ENCODE measurements at regions not wholly inside any gene's neighbourhood (a gene's known extent, or its start where the extent isn't known, plus 50 kb on each side); places are given as distances from the start of the nearest gene placed in this dataset.

DNA sequence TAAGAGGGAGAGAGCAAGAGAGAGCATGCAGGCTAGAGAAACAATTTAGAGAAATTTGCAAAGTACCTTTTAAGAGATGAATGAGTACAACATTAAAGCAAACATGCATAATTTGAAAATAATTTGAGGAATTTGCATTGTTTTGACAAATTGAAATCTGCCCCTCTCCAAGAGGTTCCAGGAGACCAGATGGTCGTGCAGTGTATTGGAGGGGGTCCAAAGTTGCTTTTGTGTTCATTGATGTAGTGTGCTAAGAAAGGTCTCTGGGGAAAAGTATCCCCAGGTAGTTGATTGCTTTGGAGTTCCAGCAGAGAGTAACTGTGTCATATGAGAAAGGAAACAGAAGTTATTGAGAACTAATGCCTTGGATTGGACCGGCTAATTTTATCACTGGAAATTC, 635.0 kb upstream of the TENM3 start:
- ChIA-PET CTCF (no interaction called here), POLR2A (no interaction called here)
- Mint-ChIP-seq H3K4me1 (no peaks in the 10 kb centered on the region), H3K27ac (no peak overlapping the region), H3K36me3 (no peaks in the 10 kb centered on the region), H3K9me3 (peaks cover 2 to 8% (median 5%) of the 10 kb centered on the region in 5 donors), H3K4me3 (no peak overlapping the region), H3K27me3 (no peaks in the 10 kb centered on the region)
- Histone ChIP-seq H3K27ac (ENCODE audit: low read depth, low read length) (no peak overlapping the region), H3K4me1 (ENCODE audit: insufficient read depth, low read length) (no peaks in the 10 kb centered on the region), H3K36me3 (ENCODE audit: insufficient read depth, low read length) (no peaks in the 10 kb centered on the region), H3K9me3 (ENCODE audit: low read length) (no peaks in the 10 kb centered on the region), H3K4me3 (ENCODE audit: low read length) (no peak overlapping the region), H3K27me3 (ENCODE audit: insufficient read depth, low read length, poor library complexity, severe bottlenecking) (no peaks in the 10 kb centered on the region)
- no peak for DNase-seq

DNA sequence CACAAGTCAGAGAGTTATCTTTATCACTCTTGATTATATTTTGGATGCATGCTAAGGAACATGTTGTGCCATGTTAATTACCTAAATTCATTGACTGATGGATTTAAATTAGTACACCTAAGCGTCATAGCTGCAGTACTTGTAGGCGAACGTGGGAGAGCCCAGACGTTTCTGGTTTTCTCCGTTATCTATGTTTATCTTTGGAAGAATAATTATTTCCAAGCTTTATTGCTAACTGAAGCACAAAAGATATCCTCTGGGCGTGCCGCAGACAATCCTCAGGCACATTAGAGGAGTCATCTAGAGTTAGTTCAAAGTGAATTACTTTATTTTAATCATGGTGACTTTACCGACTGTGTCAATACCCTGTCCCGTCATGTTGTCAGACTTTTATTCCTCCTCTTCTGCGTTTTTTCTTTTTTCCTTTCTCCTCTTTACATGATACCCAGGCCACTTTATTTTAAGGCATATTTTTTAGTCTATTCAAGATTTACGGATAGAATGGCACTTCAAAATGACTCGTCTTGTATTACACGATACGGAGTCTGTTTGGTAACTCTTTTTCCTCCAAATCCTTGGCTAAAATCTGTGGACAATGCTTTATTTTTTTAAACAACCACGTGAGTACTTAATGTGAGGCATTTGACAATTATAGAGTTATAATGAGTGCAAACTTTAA, 632.0 kb upstream of the TENM3 start:
- H3K27ac ChIP-seq (ENCODE audit: low read depth, low read length), result no peak overlapping the region
- no peaks in the 10 kb centered on the region for H3K36me3 ChIP-seq (ENCODE audit: insufficient read depth, low read length)
- no peak overlapping the region for H3K27ac Mint-ChIP-seq
- DNase-seq, result no peak
- no peak overlapping the region for H3K4me3 ChIP-seq (ENCODE audit: low read length)
- no peaks in the 10 kb centered on the region for H3K27me3 Mint-ChIP-seq
- no peaks in the 10 kb centered on the region for H3K27me3 ChIP-seq (ENCODE audit: insufficient read depth, low read length, poor library complexity, severe bottlenecking)
- ChIA-PET POLR2A (no interaction called here), CTCF (no interaction called here)
- H3K36me3 Mint-ChIP-seq, result no peaks in the 10 kb centered on the region
- H3K4me1 Mint-ChIP-seq, result no peaks in the 10 kb centered on the region
- H3K4me1 ChIP-seq (ENCODE audit: insufficient read depth, low read length), result no peaks in the 10 kb centered on the region
- peaks cover 2 to 5% (median 3%) of the 10 kb centered on the region in 5 donors for H3K9me3 Mint-ChIP-seq
- no peaks in the 10 kb centered on the region for H3K9me3 ChIP-seq (ENCODE audit: low read length)
- H3K4me3 Mint-ChIP-seq, result no peak overlapping the region

- H3K4me3 ChIP-seq (ENCODE audit: low read length), result no peak overlapping the region
- no peaks in the 10 kb centered on the region for H3K27me3 Mint-ChIP-seq
- H3K4me1 Mint-ChIP-seq, result no peaks in the 10 kb centered on the region
- H3K36me3 Mint-ChIP-seq, result no peaks in the 10 kb centered on the region
- no peak overlapping the region for H3K27ac Mint-ChIP-seq
- ChIA-PET CTCF (no interaction called here), POLR2A (no interaction called here)
- no peak for DNase-seq
- no peaks in the 10 kb centered on the region for H3K9me3 ChIP-seq (ENCODE audit: low read length)
- no peak overlapping the region for H3K4me3 Mint-ChIP-seq
- no peaks in the 10 kb centered on the region for H3K36me3 ChIP-seq (ENCODE audit: insufficient read depth, low read length)
- H3K27ac ChIP-seq (ENCODE audit: low read depth, low read length), result no peak overlapping the region
- no peaks in the 10 kb centered on the region for H3K4me1 ChIP-seq (ENCODE audit: insufficient read depth, low read length)
- no peaks in the 10 kb centered on the region for H3K27me3 ChIP-seq (ENCODE audit: insufficient read depth, low read length, poor library complexity, severe bottlenecking)
- H3K9me3 Mint-ChIP-seq, result peaks cover 0 to 7% (median 2%) of the 10 kb centered on the region in 5 donors
Observed at GRCh38 chr4:181611946-181612600, 631.1 kb upstream of the TENM3 start.

DNA sequence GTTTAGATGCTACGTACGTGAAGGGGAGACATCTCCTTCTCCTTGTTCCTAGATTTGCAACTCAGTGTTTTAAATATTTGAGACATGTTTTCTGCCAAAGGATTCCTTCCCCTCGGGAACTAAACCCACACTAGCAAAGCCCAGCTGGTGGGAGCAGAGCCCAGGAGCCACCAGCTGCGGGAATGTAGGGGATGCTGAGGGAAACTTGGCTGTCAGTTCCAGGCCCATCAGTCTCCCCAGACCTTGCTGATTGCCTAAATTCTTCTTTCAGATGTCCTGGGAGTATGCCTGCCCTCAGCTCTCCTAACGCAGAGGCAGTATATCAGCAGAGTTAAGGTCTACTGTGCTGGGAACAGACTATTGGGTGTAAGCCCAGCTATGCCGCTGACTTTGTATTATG, 630.0 kb upstream of the TENM3 start:
- Mint-ChIP-seq H3K4me3 (no peak overlapping the region), H3K9me3 (peaks cover 0 to 4% (median 2%) of the 10 kb centered on the region in 5 donors), H3K27me3 (no peaks in the 10 kb centered on the region), H3K36me3 (no peaks in the 10 kb centered on the region), H3K27ac (no peak overlapping the region), H3K4me1 (no peaks in the 10 kb centered on the region)
- DNase-seq, result no peak
- Histone ChIP-seq H3K4me1 (ENCODE audit: insufficient read depth, low read length) (no peaks in the 10 kb centered on the region), H3K27ac (ENCODE audit: low read depth, low read length) (no peak overlapping the region), H3K9me3 (ENCODE audit: low read length) (no peaks in the 10 kb centered on the region), H3K4me3 (ENCODE audit: low read length) (no peak overlapping the region), H3K27me3 (ENCODE audit: insufficient read depth, low read length, poor library complexity, severe bottlenecking) (no peaks in the 10 kb centered on the region), H3K36me3 (ENCODE audit: insufficient read depth, low read length) (no peaks in the 10 kb centered on the region)
- ChIA-PET CTCF (no interaction called here), POLR2A (no interaction called here)

- ChIA-PET CTCF (no interaction called here), POLR2A (no interaction called here)
- Mint-ChIP-seq H3K27ac (no peak overlapping the region), H3K36me3 (no peaks in the 10 kb centered on the region), H3K27me3 (no peaks in the 10 kb centered on the region), H3K4me1 (no peaks in the 10 kb centered on the region), H3K9me3 (peaks cover 0 to 4% (median 2%) of the 10 kb centered on the region in 5 donors), H3K4me3 (no peak overlapping the region)
- no peak overlapping the region for H3K4me3 ChIP-seq (ENCODE audit: low read length)
- no peaks in the 10 kb centered on the region for H3K27me3 ChIP-seq (ENCODE audit: insufficient read depth, low read length, poor library complexity, severe bottlenecking)
- no peaks in the 10 kb centered on the region for H3K9me3 ChIP-seq (ENCODE audit: low read length)
- no peaks in the 10 kb centered on the region for H3K36me3 ChIP-seq (ENCODE audit: insufficient read depth, low read length)
- H3K27ac ChIP-seq (ENCODE audit: low read depth, low read length), result no peak overlapping the region
- no peak for DNase-seq
- no peaks in the 10 kb centered on the region for H3K4me1 ChIP-seq (ENCODE audit: insufficient read depth, low read length)
Observed at GRCh38 chr4:181618038-181618618, 625.1 kb upstream of the TENM3 start.

DNA sequence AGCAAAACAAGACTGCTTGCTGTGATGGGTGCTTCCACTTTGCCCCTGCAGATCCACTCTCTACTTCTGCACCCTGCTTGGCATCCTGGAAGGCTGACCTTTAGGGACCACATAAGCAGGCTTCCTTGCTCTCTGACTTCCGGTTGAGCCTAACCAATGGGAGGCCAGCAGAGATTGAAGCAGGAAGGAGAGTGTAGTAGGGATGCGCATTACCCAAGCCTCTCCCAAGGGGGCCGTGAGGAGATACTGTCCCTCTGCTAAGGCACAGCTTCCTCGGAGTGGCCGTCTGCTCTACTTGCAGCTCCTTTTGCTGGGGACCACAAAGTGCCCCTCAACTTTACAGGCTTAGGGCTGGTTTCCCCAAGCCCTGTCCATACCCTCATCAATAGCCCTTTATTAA, 624.3 kb upstream of the TENM3 start:
- no peaks in the 10 kb centered on the region for H3K27me3 Mint-ChIP-seq
- H3K4me1 Mint-ChIP-seq, result no peaks in the 10 kb centered on the region
- peaks cover 0 to 4% (median 2%) of the 10 kb centered on the region in 5 donors for H3K9me3 Mint-ChIP-seq
- no peak overlapping the region for H3K27ac ChIP-seq (ENCODE audit: low read depth, low read length)
- H3K9me3 ChIP-seq (ENCODE audit: low read length), result no peaks in the 10 kb centered on the region
- H3K36me3 ChIP-seq (ENCODE audit: insufficient read depth, low read length), result no peaks in the 10 kb centered on the region
- no peak for DNase-seq
- H3K4me3 Mint-ChIP-seq, result no peak overlapping the region
- no peak overlapping the region for H3K27ac Mint-ChIP-seq
- H3K4me1 ChIP-seq (ENCODE audit: insufficient read depth, low read length), result no peaks in the 10 kb centered on the region
- H3K36me3 Mint-ChIP-seq, result no peaks in the 10 kb centered on the region
- CTCF ChIA-PET, result no interaction called here
- no peaks in the 10 kb centered on the region for H3K27me3 ChIP-seq (ENCODE audit: insufficient read depth, low read length, poor library complexity, severe bottlenecking)
- POLR2A ChIA-PET, result no interaction called here
- no peak overlapping the region for H3K4me3 ChIP-seq (ENCODE audit: low read length)

DNA sequence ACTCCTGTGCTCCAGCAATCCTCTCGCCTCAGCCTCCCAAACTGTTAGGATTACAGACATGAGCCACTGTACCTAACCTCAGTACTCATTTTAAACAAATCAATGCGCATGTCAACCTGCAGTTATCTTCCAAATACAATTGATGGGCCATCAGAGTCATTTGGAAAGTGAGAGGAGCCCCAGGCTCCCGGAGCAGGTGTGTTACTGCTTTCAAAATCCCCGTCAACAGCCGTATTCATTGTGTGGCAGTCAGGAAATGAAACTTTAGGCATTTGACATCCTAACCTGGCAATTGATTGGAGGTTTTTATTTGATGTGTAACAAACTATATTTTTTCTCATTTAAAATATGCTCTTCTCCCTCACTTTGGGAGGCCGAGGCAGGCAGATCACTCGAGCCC, 623.6 kb upstream of the TENM3 start:
- no peaks in the 10 kb centered on the region for H3K36me3 Mint-ChIP-seq

DNA sequence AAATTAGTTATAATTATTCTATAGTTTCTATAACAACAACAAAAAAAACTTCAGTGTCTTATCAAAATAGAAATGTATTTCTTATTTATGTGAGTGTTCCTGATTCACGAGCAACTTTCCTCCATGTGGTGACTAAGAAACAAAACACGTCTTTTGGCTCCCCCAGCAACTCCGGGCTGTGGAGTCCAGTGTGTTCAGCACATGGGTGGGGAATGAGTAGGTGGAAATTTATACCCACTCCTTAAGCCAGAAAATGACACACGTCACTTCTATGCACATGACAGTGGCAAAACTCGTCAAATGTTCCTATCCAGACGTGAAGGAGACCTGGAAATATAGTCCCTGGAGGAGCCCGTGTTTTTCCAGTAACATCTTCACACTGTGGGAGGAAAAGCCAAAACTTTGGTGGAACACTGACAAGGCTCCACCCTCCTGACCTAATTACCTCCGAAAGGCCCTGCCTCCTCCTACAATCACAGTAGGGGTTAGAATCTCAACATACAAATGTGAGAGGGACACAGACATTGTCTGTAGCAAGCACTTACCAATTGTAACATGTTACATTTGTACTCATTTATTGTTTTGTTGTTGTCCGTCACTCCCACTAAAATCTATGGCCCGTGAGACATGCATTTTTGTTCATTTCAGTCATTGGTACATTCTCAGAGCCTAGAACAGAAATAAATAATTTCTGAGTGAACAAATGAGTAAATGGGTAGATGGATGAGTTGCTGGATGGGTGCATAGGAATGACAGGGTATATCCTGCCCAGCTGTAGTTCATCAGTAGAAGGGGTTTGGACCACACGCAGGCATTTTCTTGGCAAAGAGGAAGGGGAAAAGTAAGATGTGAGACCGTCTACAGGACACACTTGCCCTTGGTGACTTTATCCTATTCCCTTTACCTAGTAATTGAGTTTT, 605.8 kb upstream of the TENM3 start:
- POLR2A ChIA-PET, result no interaction called here
- Mint-ChIP-seq H3K27me3 (no peaks in the 10 kb centered on the region), H3K4me3 (no peak overlapping the region), H3K9me3 (peaks cover 4 to 14% (median 11%) of the 10 kb centered on the region in 5 donors), H3K27ac (no peak overlapping the region), H3K4me1 (no peaks in the 10 kb centered on the region), H3K36me3 (peaks cover 0 to 2% (median 0%) of the 10 kb centered on the region in 3 donors)
- H3K9me3 ChIP-seq (ENCODE audit: low read length), result no peaks in the 10 kb centered on the region
- H3K4me3 ChIP-seq (ENCODE audit: low read length), result no peak overlapping the region
- no peaks in the 10 kb centered on the region for H3K27me3 ChIP-seq (ENCODE audit: insufficient read depth, low read length, poor library complexity, severe bottlenecking)
- no peaks in the 10 kb centered on the region for H3K36me3 ChIP-seq (ENCODE audit: insufficient read depth, low read length)
- no peaks in the 10 kb centered on the region for H3K4me1 ChIP-seq (ENCODE audit: insufficient read depth, low read length)
- H3K27ac ChIP-seq (ENCODE audit: low read depth, low read length), result no peak overlapping the region
- DNase-seq, result no peak
- CTCF ChIA-PET, result no interaction called here

More for the DNA sequence above, 623.6 kb upstream of the TENM3 start:
- CTCF ChIA-PET, result no interaction called here
- H3K27ac Mint-ChIP-seq, result no peak overlapping the region
- Histone ChIP-seq H3K36me3 (ENCODE audit: insufficient read depth, low read length) (no peaks in the 10 kb centered on the region), H3K4me3 (ENCODE audit: low read length) (no peak overlapping the region), H3K27me3 (ENCODE audit: insufficient read depth, low read length, poor library complexity, severe bottlenecking) (no peaks in the 10 kb centered on the region), H3K9me3 (ENCODE audit: low read length) (no peaks in the 10 kb centered on the region), H3K27ac (ENCODE audit: low read depth, low read length) (no peak overlapping the region), H3K4me1 (ENCODE audit: insufficient read depth, low read length) (no peaks in the 10 kb centered on the region)
- peaks cover 0 to 4% (median 2%) of the 10 kb centered on the region in 5 donors for H3K9me3 Mint-ChIP-seq
- no peak overlapping the region for H3K4me3 Mint-ChIP-seq
- POLR2A ChIA-PET, result no interaction called here
- no peaks in the 10 kb centered on the region for H3K27me3 Mint-ChIP-seq
- no peaks in the 10 kb centered on the region for H3K4me1 Mint-ChIP-seq
- DNase-seq, result no peak
